ENCODE measurements at regions not wholly inside any gene's neighbourhood (a gene's known extent, or its start where the extent isn't known, plus 50 kb on each side); places are given as distances from the start of the nearest gene placed in this dataset.

DNA sequence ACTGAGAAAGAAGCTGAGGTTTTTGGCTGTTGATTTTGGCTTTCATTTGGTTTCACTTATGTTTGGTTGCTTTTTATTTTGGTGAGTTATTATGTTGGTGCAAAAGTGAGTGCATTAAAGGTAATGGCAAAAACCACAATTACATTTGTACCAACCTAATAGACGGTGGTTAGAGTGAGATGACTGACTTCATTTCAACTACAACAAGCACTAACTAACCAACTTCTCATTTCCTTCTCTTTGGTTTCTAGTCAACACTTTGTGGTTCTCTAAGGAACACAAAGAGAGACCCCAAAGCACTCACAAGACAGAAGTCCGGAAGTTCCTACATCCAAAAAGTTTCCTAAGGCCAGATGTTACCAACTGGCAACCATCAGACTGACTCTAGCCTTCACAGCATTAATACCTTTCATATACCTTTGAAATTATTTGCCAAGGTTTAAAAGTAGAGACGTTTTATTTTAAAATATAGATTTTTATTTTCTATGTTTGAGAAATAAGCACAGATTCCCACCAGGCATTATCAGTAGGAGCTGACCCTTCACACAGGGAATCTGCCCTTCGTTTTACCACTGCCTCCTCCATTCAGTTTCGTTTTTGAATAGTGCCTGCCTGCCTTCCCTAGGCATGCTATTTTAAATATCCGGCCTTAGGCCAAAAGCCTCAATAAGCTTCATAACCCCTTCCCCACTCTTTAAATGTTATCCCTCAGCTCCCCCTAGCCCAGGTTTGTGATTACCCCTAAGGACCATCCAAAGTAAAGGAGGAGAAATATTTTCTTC, 301.1 kb upstream of the PTGER4 start:
- DNase-seq (ENCODE audit: insufficient read length, low spot score): no peak
- TF ChIP-seq, protein P1, sequence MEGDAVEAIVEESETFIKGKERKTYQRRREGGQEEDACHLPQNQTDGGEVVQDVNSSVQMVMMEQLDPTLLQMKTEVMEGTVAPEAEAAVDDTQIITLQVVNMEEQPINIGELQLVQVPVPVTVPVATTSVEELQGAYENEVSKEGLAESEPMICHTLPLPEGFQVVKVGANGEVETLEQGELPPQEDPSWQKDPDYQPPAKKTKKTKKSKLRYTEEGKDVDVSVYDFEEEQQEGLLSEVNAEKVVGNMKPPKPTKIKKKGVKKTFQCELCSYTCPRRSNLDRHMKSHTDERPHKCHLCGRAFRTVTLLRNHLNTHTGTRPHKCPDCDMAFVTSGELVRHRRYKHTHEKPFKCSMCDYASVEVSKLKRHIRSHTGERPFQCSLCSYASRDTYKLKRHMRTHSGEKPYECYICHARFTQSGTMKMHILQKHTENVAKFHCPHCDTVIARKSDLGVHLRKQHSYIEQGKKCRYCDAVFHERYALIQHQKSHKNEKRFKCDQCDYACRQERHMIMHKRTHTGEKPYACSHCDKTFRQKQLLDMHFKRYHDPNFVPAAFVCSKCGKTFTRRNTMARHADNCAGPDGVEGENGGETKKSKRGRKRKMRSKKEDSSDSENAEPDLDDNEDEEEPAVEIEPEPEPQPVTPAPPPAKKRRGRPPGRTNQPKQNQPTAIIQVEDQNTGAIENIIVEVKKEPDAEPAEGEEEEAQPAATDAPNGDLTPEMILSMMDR (IDR thresholded peaks at IDR 0.05; ENCODE audit: insufficient read depth, missing control alignments): no peak
- FAIRE-seq: no peak

DNA sequence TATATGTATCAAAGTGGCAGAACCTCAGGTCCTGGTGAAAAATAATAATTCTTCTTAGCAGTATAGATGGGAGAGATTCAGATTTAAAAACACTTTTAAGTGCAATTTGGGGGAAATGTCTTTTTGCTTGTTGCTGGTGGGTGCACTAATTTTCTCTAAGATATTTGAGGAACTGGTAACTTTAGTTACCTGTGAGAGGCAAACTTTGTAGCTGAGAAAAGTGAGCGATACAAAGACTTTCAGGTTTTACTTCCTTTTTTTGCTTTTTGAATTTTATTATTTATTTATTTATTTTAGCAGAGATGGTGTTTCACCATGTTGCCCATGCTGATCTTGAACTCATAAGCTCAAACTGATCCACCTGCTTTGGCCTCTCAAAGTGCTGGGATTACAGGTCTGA, 303.1 kb upstream of the PTGER4 start:
- TF ChIP-seq, protein P1 (IDR thresholded peaks at IDR 0.05; ENCODE audit: insufficient read depth, missing control alignments): no peak
- no peak for FAIRE-seq

DNA sequence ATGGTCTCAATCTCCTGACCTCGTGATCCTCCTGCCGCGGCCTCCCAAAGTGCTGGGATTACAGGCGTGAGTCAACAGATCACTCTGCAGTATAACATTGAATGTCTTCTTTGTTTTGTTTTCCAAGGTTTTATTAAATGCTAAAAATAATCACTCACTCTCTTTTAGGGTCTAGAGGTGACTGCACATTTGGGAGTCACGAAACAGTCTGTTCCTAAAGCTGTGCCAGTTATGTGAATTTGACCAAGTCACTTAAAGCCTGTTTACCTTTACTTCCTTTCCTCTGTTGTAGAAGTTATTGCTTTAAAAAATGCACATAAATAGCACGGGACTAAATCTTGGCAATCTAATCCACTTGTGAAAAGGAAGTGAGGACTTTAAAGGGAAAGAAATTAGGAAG, 304.9 kb upstream of the PTGER4 start:
- TF ChIP-seq, protein P1 (IDR thresholded peaks at IDR 0.05; ENCODE audit: insufficient read depth, missing control alignments): no peak
- no peak for DNase-seq (ENCODE audit: insufficient read length, low spot score)
- FAIRE-seq: no peak

More for the DNA sequence above, 303.1 kb upstream of the PTGER4 start:
- no peak for DNase-seq (ENCODE audit: insufficient read length, low spot score)

DNA sequence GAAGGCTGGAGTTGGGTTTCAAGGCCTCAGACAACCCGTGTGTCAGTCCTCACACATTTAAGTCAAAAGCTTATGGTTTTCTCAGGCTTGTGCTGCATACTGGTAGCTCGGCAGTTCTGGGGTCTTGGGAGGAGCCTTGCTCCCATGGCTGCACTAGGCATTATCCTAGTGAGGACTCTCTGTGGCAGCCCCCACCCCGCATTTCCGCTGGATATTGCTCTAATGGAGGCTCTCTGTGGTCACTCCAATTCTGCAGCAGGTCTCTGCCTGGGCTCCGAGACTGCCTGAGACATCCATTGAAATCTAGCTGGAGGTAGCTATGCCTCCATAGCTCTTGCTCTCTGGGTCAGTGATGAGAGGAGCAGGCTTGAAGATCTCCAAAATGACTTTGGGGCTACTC, 311.5 kb upstream of the PTGER4 start:
- FAIRE-seq: no peak
- TF ChIP-seq, protein P1 (IDR thresholded peaks at IDR 0.05; ENCODE audit: insufficient read depth, missing control alignments): no peak
- DNase-seq (ENCODE audit: insufficient read length, low spot score): no peak

DNA sequence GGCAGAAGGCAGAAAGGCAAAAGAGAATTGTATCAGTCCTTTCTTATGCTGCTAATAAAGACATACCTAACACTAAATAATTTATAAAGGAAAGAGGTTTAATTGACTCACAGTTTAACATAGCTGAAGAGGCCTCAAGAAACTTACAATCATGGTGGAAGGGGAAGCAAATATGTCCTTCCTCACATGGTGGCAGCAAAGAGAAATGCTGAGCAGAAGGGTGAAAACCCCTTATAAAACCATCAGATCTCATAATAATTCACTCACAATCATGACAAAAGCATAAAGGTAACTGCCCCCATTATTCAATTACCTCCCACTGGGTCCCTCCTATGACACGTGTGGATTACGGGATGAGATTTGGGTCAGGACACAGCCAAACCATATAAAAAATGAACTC, 312.5 kb upstream of the PTGER4 start:
- TF ChIP-seq, protein P1 (IDR thresholded peaks at IDR 0.05; ENCODE audit: insufficient read depth, missing control alignments): no peak
- FAIRE-seq: no peak
- no peak for DNase-seq (ENCODE audit: insufficient read length, low spot score)

DNA sequence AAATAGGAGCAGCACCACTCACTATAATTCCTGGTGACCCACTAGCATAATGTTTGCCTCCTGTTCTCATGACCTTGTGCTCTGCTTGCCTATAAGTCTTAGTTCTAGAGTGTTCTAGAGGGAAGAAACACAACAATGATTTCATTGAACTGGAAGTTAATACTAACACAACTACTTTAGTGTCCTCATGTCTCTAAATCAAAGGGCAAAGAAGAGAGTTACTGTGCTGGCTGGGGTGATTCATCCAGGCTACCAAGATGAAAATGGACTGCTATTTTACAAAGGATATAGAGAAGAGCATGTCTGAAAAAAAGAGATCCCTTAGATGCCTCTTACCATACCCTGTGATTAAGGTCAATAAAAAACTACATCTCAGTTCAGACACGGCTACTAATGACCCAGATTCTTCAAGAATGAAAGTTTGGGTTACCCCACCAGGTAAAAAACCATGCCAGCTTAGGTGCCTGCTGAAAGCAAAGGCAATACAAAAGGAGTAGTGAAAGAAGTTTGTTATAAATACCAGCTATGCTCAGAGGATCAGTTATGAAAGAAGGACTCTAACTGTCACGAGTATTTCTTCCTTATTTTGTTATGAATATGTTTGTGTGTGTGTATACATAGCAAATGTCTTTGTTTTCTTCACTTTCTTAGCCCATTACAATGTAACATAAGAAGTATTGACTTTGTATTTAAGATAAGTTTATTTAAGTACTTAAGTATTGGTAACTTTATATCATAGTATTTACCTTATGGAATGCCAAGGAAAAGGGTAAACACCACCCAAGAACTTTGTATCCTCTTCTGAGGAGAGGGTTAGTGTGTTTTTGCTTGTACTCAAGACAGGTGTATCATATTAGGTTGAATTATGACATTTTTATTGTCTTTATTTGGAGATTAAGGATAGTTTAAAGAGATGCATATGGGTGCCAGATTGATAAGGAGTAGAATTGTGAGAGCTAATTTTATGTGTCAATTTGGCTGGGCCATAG, 314.1 kb upstream of the PTGER4 start:
- TF ChIP-seq, protein P1 (IDR thresholded peaks at IDR 0.05; ENCODE audit: insufficient read depth, missing control alignments): no peak
- FAIRE-seq (no peak), DNase-seq (ENCODE audit: insufficient read length, low spot score) (no peak)
